ENCODE measurements at regions not wholly inside any gene's neighbourhood (a gene's known extent, or its start where the extent isn't known, plus 50 kb on each side); places are given as distances from the start of the nearest gene placed in this dataset.

GRCh38 chr7:4343272-4344247, 338.5 kb upstream of the FOXK1 start:
- H3K9me3 Mint-ChIP-seq (ENCODE audit: low read depth, unreplicated experiment) = peaks cover 16% of the 10 kb centered on the region
- BruUV-seq (replicated peaks) = no TSS peak
- no peak for TF ChIP-seq CTCF (IDR thresholded peaks at IDR 0.05; ENCODE audit: unreplicated experiment)
- CTCF ChIA-PET = no interaction called here
- H3K27me3 Mint-ChIP-seq (ENCODE audit: unreplicated experiment) = peaks cover 66% of the 10 kb centered on the region
- H3K27ac Mint-ChIP-seq (ENCODE audit: unreplicated experiment) = no peak overlapping the region
- intact Hi-C loops (cut with micrococcal nuclease; ENCODE audit: unreplicated experiment) = no loop called here
- no peaks in the 10 kb centered on the region for H3K36me3 Mint-ChIP-seq (ENCODE audit: insufficient read depth, unreplicated experiment)
- H3K4me3 Mint-ChIP-seq (ENCODE audit: low read depth, unreplicated experiment) = no peak overlapping the region
- no peaks in the 10 kb centered on the region for H3K4me1 Mint-ChIP-seq (ENCODE audit: low read depth, unreplicated experiment)
- no peak for DNase-seq

- CTCF ChIA-PET = interaction anchor here (0.6 kb wide), 1 partner anchor 217 kb away, joined by 6 read pairs; no protein-coding TSS in a partner anchor
- no peak for TF ChIP-seq CTCF (IDR thresholded peaks at IDR 0.05; ENCODE audit: unreplicated experiment)
Observed at GRCh38 chr7:4345004-4345403, 337.1 kb upstream of the FOXK1 start.

GRCh38 chr7:4352069-4352468, 330.0 kb upstream of the FOXK1 start:
- intact Hi-C loops (cut with micrococcal nuclease; ENCODE audit: unreplicated experiment) = no loop called here
- no peak overlapping the region for H3K27ac Mint-ChIP-seq (ENCODE audit: unreplicated experiment)
- H3K9me3 Mint-ChIP-seq (ENCODE audit: low read depth, unreplicated experiment) = peaks cover 2% of the 10 kb centered on the region

More at GRCh38 chr7:4345004-4345403, 337.1 kb upstream of the FOXK1 start:
- peaks cover 12% of the 10 kb centered on the region for H3K9me3 Mint-ChIP-seq (ENCODE audit: low read depth, unreplicated experiment)
- no peaks in the 10 kb centered on the region for H3K4me1 Mint-ChIP-seq (ENCODE audit: low read depth, unreplicated experiment)
- H3K27ac Mint-ChIP-seq (ENCODE audit: unreplicated experiment) = no peak overlapping the region
- H3K36me3 Mint-ChIP-seq (ENCODE audit: insufficient read depth, unreplicated experiment) = no peaks in the 10 kb centered on the region
- no peak overlapping the region for H3K4me3 Mint-ChIP-seq (ENCODE audit: low read depth, unreplicated experiment)
- intact Hi-C loops (cut with micrococcal nuclease; ENCODE audit: unreplicated experiment) = no loop called here
- no peak for DNase-seq
- H3K27me3 Mint-ChIP-seq (ENCODE audit: unreplicated experiment) = peaks cover 52% of the 10 kb centered on the region
- BruUV-seq (replicated peaks) = no TSS peak

GRCh38 chr7:4361774-4362173, 320.3 kb upstream of the FOXK1 start:
- Mint-ChIP-seq H3K27me3 (ENCODE audit: unreplicated experiment) (peaks cover 43% of the 10 kb centered on the region), H3K27ac (ENCODE audit: unreplicated experiment) (no peak overlapping the region), H3K4me1 (ENCODE audit: low read depth, unreplicated experiment) (no peaks in the 10 kb centered on the region), H3K36me3 (ENCODE audit: insufficient read depth, unreplicated experiment) (no peaks in the 10 kb centered on the region), H3K9me3 (ENCODE audit: low read depth, unreplicated experiment) (no peaks in the 10 kb centered on the region), H3K4me3 (ENCODE audit: low read depth, unreplicated experiment) (no peak overlapping the region)
- no peak for DNase-seq
- CTCF ChIA-PET = no interaction called here
- no TSS peak for BruUV-seq (replicated peaks)
- no peak for TF ChIP-seq CTCF (IDR thresholded peaks at IDR 0.05; ENCODE audit: unreplicated experiment)
- intact Hi-C loops (cut with micrococcal nuclease; ENCODE audit: unreplicated experiment) = no loop called here

More at GRCh38 chr7:4352069-4352468, 330.0 kb upstream of the FOXK1 start:
- TF ChIP-seq CTCF (IDR thresholded peaks at IDR 0.05; ENCODE audit: unreplicated experiment) = no peak
- CTCF ChIA-PET = no interaction called here
- Mint-ChIP-seq H3K4me3 (ENCODE audit: low read depth, unreplicated experiment) (no peak overlapping the region), H3K36me3 (ENCODE audit: insufficient read depth, unreplicated experiment) (no peaks in the 10 kb centered on the region), H3K27me3 (ENCODE audit: unreplicated experiment) (peaks cover 37% of the 10 kb centered on the region), H3K4me1 (ENCODE audit: low read depth, unreplicated experiment) (no peaks in the 10 kb centered on the region)
- BruUV-seq (replicated peaks) = no TSS peak
- DNase-seq = no peak
